ENCODE measurements at regions not wholly inside any gene's neighbourhood (a gene's known extent, or its start where the extent isn't known, plus 50 kb on each side); places are given as distances from the start of the nearest gene placed in this dataset.

DNA sequence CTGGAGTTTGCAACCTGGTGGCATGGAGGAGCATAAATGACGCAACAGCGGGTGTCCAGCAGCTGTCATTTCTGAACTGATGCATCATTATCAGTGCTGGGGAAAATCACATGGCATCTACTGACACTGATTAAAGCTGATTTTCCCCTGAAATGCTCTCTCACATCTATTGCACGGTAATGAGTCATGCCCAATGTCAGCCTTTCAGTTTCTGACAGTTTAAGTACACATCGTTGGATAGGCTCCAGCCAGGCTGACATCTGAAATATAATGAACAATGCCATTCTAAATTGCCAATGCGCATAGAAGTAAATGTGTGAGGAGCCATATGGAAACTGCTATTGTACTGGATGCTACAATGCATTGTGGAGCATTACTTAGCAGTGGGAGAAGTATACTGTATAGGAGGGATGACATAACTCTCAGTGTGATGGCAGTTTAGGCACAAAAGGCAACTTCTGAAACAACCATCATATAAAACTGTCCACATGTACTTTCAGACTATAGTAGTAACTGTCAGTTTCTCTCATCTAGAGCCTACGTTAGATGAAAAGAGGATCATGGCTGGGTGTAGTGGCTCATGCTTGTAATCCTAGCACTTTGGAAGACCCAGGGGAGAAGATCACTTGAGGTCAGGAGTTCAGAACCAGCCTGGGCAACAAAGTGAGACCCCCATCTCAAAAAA lies 389.3 kb upstream of the DMAC1 start:
- no peak for DNase-seq (ENCODE audit: low spot score)

DNA sequence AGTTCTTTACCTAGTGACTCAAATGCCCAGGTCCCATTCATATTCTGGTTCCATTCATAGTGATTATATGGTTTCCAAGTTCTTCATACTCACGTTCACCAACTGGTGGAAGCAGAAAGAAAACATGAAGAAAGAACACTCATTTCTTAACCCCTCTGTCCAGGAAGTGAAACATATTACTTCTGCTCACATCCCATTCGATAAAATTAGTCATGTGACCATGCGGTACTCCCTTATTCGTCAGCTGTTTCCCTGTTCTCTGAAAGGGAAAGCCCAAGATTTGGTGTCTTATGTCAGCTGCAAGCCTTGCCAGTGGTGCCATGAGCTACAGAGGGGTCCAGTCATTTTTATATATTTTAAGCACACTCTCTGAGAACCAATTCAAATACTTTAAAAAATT lies 387.0 kb upstream of the DMAC1 start:
- DNase-seq (ENCODE audit: low spot score), result no peak

GRCh38 chr9:8183618-8184017 lies 384.0 kb upstream of the DMAC1 start:
- DNase-seq (ENCODE audit: low spot score), result no peak

- DNase-seq (ENCODE audit: low spot score), result no peak
These were observed 379.9 kb upstream of the DMAC1 start for GRCh38 chr9:8179381-8180053.

DNA sequence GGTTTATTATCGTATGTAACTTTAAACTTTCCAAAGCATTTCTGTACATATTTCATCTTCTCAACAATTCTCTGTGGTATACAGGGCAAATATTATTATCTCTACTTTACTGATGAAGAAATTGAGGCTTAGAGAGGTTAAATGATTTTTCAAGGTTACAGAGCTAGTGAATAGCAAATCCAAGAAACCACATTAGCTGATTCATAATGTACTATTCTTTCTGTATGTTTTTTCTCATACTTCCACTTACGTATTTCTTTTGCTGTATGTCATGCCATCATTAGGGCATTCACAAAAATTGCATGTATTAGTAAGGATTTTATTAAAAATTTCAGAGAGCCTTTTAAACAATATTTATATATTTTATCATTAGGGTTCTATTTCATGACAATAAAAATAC lies 372.4 kb upstream of the DMAC1 start:
- DNase-seq (ENCODE audit: low spot score), result no peak

GRCh38 chr9:8168916-8169438 lies 369.4 kb upstream of the DMAC1 start:
- no peak for DNase-seq (ENCODE audit: low spot score)

- no peak for DNase-seq (ENCODE audit: low spot score)
These were observed 361.2 kb upstream of the DMAC1 start for GRCh38 chr9:8160787-8161186.

GRCh38 chr9:8158574-8158973 lies 359.0 kb upstream of the DMAC1 start:
- DNase-seq (ENCODE audit: low spot score), result no peak

- no peak for DNase-seq (ENCODE audit: low spot score)
These were observed 358.2 kb upstream of the DMAC1 start for GRCh38 chr9:8157683-8158324.

GRCh38 chr9:8156346-8156745 lies 356.8 kb upstream of the DMAC1 start:
- DNase-seq (ENCODE audit: low spot score), result no peak

GRCh38 chr9:8155706-8156105 lies 356.1 kb upstream of the DMAC1 start:
- DNase-seq (ENCODE audit: low spot score), result no peak

DNA sequence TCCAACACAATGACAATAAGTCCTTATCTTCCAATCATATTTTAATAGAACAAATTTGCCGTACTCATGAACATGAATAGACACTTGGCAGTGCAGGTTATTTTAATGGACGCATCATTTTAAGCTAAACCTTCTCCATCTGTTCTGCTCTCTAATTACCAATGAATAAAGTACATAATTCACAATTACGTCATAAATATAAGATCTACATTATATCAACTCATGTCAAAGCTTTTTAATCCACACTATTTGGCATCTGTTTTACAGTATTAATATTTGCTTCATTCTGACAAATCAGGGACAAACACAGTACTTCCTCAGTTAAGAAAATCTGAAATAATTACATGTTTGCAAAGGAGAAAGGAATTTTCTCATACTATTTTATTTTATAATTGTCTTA lies 344.1 kb upstream of the DMAC1 start:
- DNase-seq (ENCODE audit: low spot score), result no peak

- DNase-seq (ENCODE audit: low spot score), result no peak
These were observed 341.0 kb upstream of the DMAC1 start for GRCh38 chr9:8140557-8140956.

DNA sequence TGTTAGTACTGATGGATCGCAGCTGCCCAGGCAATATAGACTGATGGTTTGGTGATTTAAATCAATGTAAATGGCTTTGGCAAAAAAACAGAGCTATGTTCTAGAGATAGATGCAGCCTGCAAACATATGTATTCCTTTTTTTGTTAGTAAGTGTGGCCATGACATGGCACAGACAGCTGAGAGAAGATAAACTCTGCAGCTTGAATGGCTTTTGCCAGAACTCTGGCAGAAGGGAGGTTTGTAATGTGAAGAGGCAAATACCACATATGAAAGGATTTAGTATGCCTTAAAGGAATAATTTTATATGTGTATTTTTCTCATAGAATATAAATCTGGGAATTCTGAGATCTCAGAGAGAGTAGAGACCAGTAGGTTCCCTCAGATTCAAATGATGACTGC lies 340.2 kb upstream of the DMAC1 start:
- DNase-seq (ENCODE audit: low spot score), result no peak

DNA sequence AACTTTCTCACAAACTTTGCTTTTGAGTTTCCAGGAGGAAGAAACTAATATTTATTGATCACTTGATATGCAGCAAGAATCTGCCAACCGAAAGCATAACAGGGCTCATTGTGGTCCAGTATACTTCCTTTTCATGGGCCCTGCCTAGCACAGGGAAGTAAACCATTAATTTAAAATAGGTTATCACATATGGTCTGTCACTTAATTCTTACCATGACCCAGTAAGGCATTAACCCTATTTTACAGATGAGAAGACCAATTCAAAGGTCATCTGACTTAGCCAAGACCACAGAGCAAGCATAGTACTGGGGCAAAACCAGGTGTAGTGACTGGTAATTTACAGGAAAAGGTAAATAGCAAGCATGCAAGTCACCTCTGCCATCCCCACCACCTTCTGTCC lies 336.9 kb upstream of the DMAC1 start:
- DNase-seq (ENCODE audit: low spot score), result no peak

- no peak for DNase-seq (ENCODE audit: low spot score)
These were observed 335.1 kb upstream of the DMAC1 start for GRCh38 chr9:8134635-8135034.

DNA sequence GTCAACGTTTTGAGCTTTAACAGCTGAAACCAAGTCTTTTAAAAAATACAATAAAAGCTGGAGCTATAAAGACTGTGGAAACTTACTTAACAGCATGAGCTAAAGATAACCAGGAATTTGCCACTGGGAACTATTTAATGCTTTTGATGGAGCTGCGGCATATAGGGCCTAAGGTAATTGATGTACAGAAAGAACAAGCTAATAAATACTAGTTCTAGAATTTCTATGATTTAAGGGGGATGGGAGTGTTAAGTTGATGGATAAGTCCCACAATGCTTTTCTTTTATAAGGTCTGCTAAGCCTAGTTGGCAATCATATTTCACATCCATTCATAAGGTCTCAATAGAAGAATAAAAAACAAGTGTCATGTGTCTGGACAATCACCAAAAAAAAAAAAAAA lies 334.0 kb upstream of the DMAC1 start:
- no peak for DNase-seq (ENCODE audit: low spot score)

- DNase-seq (ENCODE audit: low spot score), result no peak
These were observed 316.0 kb upstream of the DMAC1 start for GRCh38 chr9:8115570-8115969.

GRCh38 chr9:8114826-8115225 lies 315.2 kb upstream of the DMAC1 start:
- no peak for DNase-seq (ENCODE audit: low spot score)

- no peak for DNase-seq (ENCODE audit: low spot score)
These were observed 306.8 kb upstream of the DMAC1 start for GRCh38 chr9:8106362-8106761.

DNA sequence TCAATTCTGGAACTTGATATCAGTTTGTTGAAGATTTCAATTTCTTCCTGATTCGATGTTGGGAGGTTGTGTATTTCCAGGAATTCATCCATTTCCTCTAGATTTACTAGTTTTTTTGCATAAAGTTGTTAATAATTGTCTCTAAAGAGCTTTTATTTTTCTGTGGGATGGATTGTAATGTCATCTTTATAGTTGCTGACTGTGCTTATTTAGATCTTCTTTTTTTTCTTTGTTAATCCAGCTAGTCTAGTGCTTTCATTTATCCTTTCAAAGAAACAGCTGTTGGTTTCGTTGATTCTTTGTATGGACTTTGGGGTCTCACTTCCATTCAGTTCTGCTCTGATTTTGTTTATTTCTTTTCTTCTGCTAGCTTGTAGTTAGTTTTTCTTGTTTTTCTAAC lies 302.0 kb upstream of the DMAC1 start:
- no peak for DNase-seq (ENCODE audit: low spot score)

DNA sequence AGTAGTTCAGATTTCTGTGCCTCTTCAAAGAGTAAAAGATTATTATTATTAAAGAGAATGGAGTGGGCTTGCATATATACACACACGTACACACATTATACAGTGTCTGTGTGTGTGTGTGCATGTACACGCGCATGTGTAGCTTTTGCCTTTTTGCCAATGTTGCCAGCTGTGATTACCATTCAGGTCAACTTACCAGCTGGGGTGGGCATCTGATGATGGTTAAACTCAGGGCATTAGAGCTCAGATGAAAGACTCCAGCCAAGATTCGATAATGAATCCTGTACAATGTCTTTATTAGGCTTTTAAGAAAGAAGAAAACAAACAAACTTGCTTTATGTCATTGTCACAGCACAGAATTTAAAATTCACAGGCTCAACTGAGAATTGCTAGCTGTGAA lies 296.5 kb upstream of the DMAC1 start:
- DNase-seq (ENCODE audit: low spot score), result no peak

GRCh38 chr9:8095672-8096086 lies 296.1 kb upstream of the DMAC1 start:
- DNase-seq (ENCODE audit: low spot score), result no peak

All from iPS-NIHi11 (cell line).